Cerebellar cortex (tissue), 1 donor: ENCODE measurements at regions not wholly inside any gene's neighbourhood (a gene's known extent, or its start where the extent isn't known, plus 50 kb on each side); places are given as distances from the start of the nearest gene placed in this dataset.

Experiments used
- DNase-seq: peaks from one replicate; pipeline ENCODE4 v3.0.0-alpha.2; 2015; ENCODE audit warnings: low spot score

DNA sequence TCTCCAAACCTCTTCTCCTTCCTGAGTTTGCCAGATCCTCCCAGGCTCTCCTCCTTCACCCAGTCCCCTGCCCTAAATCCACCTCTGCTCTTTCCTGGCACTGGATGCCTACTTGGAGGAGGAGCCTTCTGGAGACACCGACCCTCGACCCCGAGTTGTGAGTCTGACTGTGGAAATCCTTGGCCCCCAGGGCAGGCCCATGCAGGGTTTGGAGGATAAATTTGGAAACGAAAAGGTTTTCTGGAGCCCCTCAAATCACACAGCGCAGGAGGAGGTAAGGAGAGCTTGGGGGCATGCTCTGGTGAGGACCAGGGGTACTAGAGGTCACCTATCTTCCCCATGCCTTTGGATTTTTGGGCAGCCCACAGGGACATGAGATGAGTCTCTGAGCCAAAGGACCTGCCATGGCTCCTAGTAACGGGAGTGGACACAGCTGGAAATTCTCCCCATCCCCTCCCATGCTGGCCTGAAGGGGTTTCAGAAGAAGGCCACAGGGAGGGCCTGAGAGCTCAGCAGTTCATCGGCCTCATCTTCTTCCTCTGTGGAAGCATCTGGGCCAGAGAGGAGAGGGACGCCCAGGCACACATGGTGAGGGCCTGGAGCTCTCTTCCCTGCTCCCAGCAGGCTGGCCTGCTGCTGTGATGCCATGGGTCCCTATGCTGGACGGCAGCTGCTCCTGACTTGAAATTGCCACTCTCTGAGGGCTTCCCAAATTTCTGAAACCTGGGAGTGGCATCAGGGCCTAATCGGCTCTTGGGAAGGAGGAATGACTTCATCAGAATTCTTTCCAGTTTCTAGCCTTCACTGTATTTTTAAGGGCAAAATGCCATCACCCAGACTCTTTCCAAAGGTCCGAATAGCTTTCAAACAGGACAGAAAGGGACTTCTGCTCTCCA, 68.6 kb upstream of the ITGA11 start:
- no peak for DNase-seq

DNA sequence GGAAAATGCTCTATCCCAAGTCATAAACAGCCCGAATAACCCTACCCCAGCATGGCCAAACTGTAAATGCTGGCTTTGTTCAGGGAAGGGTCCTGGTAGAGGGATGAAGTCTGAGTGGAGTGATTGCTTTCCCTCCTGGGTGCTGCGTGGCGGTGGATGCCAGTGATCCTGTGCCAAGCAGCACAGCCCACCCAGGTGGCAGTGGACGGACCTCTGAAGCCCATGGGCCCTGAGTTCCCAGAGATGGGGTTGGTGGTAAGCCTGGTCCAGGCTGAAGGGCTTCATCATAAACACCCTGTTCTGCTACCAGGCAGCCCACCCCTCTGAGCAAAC, 69.3 kb upstream of the ITGA11 start:
- DNase-seq, result no peak

DNA sequence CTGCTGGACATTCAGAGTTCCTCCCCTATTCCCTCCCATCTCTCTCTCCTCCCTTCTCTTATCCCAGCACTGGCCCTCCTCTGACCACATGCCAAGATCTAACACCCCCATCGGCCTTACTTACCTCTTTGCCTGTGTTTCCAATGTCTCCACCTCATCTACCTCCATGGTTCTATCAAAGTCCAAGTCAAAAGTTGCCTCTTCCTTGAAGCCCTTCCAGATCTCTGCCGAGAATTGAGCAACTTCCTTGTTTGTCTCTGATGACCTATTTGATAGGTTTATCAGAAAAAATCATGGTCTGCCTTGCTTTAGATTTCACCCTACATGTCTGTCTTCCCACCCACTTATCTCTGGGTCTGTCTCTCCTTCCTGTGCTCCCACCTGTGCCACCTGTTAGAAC, 69.7 kb upstream of the ITGA11 start:
- no peak for DNase-seq

DNA sequence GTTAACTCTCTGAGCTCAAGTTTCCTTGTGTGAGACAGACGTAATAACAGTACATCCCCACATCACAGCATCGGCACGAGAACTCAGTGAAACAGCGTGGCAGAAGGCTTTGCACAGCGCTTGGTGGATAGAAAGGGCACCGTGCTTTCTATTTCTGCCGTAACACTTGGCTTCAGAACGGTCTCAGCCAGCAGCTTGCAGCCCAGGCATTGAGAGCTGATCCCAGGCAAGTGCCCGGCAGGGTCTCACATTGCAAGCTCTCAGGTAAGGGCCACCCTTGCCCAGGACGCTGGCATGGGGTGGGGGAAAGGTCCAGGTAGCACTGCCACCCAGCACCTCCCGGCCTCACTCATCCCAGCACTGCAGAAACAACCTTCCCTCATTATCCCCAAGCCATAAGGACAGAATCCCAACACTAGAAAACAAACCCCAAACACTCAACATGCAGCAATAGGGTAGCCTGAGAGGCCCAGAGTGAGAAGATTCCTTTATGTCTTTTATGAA, 70.5 kb upstream of the ITGA11 start:
- no peak for DNase-seq

DNA sequence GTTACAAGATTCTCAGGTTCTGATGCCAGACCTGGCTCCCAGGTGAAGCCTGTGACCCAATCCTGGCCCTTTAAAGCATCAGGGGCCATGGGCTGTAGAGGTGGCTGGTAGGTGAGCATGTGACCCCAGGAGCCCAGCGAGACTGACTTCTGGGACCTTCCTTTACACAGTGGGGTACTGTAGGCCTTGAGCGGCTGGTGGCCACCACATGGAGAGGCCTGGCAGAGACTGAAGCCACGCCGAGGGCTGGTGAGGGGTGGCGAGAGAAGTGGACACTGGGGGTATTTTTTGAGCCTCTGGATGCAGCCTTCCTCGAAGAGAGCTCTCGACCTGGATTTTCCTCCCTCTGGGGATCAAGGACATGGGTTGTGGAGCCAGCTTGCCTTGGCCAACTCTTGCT, 71.2 kb upstream of the ITGA11 start:
- DNase-seq, result no peak

DNA sequence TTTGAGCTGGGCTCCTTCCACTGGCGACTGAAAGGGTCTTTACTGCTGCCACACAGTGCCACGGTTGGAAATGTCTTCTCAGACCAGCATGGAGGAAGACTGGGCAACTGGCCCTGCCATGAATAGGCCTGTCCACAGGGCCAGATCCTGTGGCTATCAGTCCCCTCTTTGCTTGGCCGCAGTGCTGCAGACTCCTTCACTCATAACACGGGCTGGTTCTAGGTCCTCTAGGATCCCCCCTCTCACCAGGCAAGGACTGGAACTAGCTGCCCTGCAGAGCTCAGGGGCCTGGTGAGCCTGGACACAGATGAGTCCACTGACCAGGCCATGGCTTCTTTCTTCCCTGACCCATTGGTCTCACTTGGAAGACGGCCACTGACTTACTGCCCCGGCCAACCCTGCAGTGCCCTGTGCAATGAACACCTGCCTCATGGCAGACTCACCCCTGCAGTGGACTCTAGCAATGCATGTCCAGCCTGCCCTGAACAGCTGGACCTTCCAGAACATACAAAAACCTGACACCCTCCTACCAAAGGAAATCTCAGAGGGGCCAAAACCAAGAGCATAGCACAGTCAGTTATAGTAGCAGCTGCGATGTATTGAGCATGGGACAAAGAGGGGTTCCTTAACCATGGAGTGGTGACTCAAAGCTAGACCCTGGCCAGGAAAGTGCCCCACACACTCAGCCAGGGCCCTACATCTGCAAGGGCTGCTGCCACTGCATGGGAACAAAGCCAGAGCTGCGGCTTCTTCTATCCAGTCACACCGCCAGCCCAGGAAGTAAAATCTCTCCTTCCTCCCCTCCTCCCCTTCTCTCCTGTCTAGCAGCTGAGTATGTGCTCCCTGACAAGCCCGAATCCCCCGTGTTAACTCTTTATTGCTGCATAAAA, 72.1 kb upstream of the ITGA11 start:
- DNase-seq, result no peak

DNA sequence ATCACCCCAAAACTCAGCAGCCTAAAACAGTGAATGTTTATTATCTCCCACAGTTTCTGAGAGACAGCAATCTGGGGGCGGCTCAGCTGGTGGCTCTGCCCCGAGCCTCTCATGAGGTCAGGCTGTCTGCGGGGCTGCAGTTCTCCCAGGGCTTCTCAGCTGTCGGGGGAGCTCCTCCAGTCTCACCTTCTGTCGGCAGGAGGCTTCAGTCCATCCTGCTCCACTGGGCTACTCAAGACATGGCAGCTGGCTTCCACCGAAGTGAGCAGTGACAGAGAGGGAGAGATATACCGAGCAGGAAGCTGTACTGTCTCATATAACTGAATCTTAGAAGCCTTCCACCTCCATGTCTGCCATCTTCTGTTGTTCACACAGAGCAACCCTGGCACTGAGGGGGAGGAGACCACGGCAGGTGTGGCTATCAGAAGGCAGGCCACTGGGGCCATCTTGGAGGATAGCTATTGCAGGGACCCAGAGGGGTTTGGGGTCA, 72.8 kb upstream of the ITGA11 start:
- no peak for DNase-seq

DNA sequence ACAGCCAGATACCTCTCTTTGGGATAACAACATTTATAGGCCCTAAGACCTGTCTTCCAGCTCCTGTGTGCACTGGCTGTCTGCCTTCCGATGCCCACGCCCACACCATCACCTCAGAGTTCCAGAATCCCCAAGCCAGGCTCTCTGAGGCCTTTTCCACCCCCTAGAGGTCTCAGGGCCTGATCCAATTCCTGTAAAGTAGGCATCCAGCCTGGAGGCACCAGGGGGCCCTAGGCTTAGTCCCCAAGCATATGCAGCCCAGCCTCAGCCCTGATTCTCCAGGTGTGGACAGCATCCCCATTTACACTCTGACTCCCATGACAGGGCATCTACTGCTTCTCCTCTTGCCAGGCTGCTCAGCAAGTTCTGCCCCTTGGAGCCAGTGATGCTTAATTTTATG, 72.7 kb upstream of the CORO2B start:
- no peak for DNase-seq

- DNase-seq, result peak; percentile 28
These were observed 71.3 kb upstream of the CORO2B start for GRCh38 chr15:68507447-68507846.

DNA sequence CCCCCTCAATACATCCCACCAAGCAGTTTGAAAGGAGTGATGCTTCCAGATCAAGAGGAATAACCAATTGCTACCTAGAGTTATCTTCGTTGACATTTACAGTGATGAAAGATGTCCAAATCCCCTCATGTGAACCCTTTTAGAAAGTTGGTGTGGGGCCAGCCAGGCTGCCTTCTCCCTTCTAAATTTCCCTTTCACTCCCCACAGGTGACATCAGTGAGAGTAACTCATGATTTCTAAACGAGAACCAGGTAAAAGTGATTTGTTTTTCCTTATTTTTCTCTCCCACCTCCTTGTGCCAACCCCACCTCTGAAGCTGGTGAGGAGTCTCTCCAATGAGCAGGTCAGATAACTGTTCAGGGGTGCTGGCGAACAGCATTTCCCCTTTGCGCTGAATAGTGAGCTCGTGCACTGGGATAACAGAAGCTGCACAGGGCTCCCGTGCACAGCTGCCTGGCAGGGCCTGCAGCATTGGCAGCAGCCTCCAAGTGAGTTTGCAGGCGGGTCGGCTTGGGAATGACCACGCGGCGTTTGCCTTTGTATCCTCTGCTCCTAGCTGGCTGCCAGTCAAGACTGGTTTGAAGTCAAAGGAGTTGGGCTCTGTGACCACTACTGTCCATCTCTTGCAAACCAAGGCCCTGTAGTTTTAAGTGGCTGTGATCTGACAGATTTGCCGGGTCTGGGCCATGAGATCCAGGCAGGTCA, 70.2 kb upstream of the CORO2B start:
- no peak for DNase-seq

GRCh38 chr15:68510558-68510957, 68.2 kb upstream of the CORO2B start:
- no peak for DNase-seq

DNA sequence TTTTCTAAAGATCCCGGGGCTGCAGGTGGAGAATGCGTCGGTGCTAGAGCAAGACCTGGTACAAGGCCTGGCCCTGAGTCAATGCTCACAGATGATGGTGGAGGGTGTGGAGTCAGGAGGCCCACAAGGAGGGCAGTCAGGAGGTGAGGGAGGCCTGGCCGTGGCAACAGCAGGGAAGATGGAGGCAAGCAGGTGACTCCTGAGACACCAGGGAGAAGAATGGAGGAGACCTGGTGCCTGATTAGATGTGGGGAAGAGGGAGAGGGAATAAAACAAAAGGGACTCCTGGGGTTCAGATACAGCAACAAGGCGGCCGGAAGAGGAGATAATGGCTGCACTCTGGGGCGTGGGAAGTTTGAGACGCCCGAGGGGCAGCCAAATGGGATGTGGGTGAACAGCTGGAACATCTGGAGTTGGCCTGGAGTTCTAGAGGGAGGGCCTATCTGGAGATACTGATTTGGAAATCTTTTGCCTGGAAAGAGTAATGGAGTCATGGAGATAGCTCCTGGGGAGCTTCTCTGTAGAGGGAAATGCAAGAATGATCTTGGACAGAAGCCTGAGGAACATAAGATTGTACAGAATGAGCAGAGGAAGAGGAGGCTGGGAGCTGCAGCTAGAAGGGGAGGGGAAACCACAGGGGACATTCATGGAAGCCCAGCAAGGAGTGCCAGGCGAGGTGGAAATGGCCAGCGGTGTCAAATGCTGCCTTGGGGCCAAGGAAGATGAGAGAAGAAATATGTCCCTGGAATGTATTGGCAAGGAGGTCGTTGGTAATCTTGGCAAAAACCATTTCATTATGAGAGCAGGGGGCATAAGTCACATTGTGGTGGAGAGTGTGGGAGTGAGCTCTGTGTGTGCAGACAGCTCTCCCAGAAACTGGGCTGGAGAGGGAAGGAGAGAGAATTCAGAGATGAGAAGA, 67.5 kb upstream of the CORO2B start:
- DNase-seq, result no peak

- DNase-seq, result no peak
These were observed 66.7 kb upstream of the CORO2B start for GRCh38 chr15:68512052-68512451.

DNA sequence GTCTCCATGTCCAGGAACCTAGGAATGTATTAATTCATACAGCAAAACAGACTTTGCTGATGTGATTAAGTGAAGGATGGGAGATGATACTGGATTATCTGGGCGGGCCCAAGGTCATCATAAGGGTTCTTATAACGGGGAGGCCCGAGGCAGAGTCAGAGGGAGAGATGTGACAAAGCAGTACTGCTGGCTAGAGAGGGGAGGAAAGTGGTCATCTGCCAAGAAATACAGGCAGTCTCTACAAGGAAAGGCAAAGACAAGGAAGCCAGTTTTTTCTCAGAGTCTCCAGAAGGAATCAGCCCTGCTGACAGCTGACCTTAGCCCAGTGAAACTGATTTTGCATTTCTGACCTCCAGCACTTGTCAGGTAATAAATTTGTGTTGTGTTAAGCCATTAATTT, 66.2 kb upstream of the CORO2B start:
- DNase-seq, result no peak

DNA sequence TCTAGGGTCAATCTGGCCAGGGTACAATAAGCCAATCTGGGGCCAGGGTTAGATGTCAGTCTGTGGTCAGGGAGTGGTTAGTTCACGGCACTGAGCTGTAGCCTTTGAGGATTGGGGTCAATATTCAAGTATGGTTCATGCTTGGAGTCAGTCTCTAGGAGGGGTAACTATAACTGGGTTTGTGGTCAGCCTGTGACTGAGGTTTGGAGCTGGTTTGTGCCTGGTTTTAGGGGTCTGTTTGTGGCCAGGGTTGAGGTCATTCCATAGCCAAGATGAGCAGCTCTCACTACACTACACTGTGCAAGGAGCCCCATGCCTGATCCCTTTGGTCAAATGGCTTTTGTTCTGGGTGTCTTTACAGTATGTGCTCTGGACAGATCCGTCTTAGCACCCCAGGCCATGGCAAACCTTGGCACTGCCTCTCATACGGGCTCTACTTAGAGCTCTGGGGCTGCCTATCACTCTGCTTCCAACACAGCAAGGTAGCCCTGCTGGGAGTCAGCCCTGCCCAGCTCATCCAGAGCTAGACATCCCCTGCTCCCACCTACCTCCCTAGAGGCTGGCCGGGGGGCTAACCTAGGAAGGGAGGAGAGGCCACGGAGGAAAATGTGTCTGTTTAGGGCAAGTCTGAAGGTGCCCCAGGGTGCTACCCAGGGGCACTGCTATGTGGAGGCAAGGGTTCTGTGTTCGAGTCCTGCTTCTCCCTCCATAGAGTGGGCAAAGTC, 63.3 kb upstream of the CORO2B start:
- DNase-seq, result no peak

GRCh38 chr15:68517285-68517761, 61.5 kb upstream of the CORO2B start:
- DNase-seq, result no peak

DNA sequence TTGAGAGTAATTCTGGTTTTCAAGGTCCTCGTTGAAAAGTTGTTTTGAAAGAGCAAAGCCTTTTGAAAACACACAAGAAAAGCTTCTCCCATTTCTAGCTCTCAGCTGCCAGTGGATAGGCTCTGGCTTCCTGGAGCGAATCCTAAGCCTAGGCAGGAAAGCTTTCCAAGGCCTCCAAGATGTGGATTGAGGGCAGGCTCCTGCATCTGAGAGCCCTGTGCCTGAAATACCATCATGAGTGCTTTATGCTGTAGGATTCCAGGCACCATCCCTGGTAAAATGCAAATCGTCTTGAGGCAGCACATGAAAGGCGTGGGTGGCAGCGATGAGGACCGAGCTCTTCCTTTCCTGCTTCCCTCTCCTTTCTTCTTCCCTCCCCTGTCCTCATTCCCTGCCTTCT, 60.7 kb upstream of the CORO2B start:
- no peak for DNase-seq

DNA sequence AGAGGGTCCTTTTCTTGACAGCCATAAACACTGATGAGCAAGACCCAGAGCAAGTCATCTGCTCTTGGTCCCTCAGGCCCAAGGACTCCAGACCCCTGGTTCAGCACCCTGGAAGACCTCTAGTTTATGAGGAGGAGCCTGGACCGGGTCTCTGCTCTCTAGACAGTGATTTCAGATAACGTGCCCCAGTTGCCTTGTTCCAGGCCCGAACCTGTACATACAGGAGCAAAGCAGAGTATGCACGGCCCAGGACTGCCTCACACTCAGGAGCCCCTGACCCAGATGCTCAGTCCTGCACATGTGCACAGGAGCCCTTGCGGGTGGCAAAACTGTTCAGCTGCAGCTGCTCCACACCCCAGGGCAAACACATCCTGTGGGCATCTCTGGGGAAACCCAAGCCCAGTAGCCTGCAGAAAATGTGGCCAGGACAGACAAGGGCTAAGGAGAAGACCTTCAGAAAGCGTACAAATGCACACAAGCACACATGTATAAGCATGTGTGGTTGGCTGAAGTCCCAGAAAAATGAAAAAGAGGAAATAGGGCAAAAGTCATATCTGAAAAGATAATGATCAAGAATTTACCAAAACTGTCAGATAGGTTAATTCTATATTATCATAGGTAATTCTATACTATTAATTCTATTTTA, 59.9 kb upstream of the CORO2B start:
- DNase-seq, result no peak

DNA sequence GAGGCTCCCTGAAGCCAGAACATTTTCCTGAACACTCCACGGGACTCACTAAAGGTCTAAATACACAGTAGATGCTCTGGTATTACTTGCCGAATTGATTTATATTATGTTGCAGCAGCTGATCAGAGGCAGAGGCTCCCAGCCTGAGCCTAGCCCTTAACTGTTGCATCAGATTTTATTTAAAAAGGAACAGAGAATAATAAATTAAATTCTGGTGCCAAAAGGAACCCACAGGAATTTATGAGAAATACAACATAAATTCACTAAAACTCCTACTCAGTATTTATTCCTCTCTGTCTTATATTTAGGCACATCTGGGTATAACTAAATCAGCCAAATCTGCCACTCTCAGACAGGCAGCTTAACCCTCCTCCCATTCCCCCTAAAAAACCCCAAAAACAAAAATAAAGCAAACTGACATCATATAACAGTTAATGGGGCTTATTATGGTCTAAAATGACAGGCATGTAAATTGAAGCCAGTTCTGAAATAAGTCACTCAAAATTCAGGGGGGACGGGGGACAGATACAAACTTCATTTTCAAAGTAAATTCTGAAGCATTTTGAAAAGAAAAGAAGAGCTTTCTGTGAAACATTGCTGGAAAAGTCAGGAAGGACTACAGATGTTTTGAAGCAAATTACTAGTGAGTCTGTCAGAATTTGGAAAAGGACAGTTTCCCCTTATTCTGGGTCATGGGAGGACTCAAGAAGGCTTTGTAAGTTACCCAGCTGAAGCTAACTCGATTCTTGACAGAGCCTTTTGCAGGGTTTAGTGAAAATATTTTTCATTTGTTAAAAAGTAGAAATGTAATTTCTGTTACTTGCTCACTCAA, 53.8 kb upstream of the CORO2B start:
- DNase-seq, result no peak
